ENCODE measurements at regions not wholly inside any gene's neighbourhood (a gene's known extent, or its start where the extent isn't known, plus 50 kb on each side); places are given as distances from the start of the nearest gene placed in this dataset.

GRCh38 chr12:111067498-111067897 is 147.1 kb upstream of the MYL2 start:
- H3K4me3 ChIP-seq (replicated peaks; ENCODE audit: low read depth, low read length), result no peak overlapping the region
- TF ChIP-seq CTCF (IDR thresholded peaks at IDR 0.05; ENCODE audit: low read depth, low read length, missing control alignments), result no peak
- DNase-seq (ENCODE audit: extremely low read depth, low read depth), result no peak

- TF ChIP-seq CTCF (IDR thresholded peaks at IDR 0.05; ENCODE audit: low read depth, low read length, missing control alignments), result no peak
- no peak overlapping the region for H3K4me3 ChIP-seq (replicated peaks; ENCODE audit: low read depth, low read length)
- DNase-seq (ENCODE audit: extremely low read depth, low read depth), result no peak
These were observed 146.5 kb upstream of the MYL2 start for GRCh38 chr12:111066744-111067437.

GRCh38 chr12:111064982-111065381 is 144.6 kb upstream of the MYL2 start:
- no peak for TF ChIP-seq CTCF (IDR thresholded peaks at IDR 0.05; ENCODE audit: low read depth, low read length, missing control alignments)
- no peak for DNase-seq (ENCODE audit: extremely low read depth, low read depth)
- no peak overlapping the region for H3K4me3 ChIP-seq (replicated peaks; ENCODE audit: low read depth, low read length)

- H3K4me3 ChIP-seq (replicated peaks; ENCODE audit: low read depth, low read length), result no peak overlapping the region
- no peak for DNase-seq (ENCODE audit: extremely low read depth, low read depth)
- TF ChIP-seq CTCF (IDR thresholded peaks at IDR 0.05; ENCODE audit: low read depth, low read length, missing control alignments), result no peak
These were observed 143.8 kb upstream of the MYL2 start for GRCh38 chr12:111064154-111064553.

GRCh38 chr12:111063295-111064026 is 143.1 kb upstream of the MYL2 start:
- H3K4me3 ChIP-seq (replicated peaks; ENCODE audit: low read depth, low read length), result no peak overlapping the region
- no peak for TF ChIP-seq CTCF (IDR thresholded peaks at IDR 0.05; ENCODE audit: low read depth, low read length, missing control alignments)
- DNase-seq (ENCODE audit: extremely low read depth, low read depth), result no peak

- H3K4me3 ChIP-seq (replicated peaks; ENCODE audit: low read depth, low read length), result no peak overlapping the region
- TF ChIP-seq CTCF (IDR thresholded peaks at IDR 0.05; ENCODE audit: low read depth, low read length, missing control alignments), result no peak
- DNase-seq (ENCODE audit: extremely low read depth, low read depth), result no peak
These were observed 137.5 kb upstream of the MYL2 start for GRCh38 chr12:111057701-111058425.
